GM21717 (cell line): ENCODE measurements at regions not wholly inside any gene's neighbourhood (a gene's known extent, or its start where the extent isn't known, plus 50 kb on each side); places are given as distances from the start of the nearest gene placed in this dataset.

Experiments
- ATAC-seq: cut with Tn5 transposase; IDR thresholded peaks from one replicate; pipeline ENCODE4 v1.9.1; 2021; ENCODE audit warnings: mild to moderate bottlenecking, moderate library complexity; ENCODE audit not compliant: unreplicated experiment

DNA sequence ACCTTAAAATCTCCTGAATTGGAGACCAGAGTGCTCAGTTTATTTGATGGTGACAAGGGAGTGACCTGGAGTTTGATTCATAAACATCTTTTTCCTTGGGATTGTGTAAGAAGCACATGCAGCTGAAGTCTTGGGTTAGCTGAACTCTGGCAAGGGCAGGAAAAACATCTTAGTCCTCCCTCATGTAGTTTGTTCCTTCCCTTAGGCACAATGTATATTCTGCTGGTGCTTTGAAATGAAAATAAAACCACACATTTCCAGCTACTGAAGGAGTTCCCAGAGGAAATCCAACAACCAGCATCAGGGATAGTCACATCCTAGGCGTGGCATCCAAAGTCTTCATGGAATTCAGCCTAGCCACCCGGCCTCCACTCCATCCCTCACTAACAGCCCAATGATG lies 95.2 kb upstream of the PAPPA start:
- ATAC-seq, result no peak

- ATAC-seq, result no peak
These were observed 94.1 kb upstream of the PAPPA start for GRCh38 chr9:116059466-116059865.

DNA sequence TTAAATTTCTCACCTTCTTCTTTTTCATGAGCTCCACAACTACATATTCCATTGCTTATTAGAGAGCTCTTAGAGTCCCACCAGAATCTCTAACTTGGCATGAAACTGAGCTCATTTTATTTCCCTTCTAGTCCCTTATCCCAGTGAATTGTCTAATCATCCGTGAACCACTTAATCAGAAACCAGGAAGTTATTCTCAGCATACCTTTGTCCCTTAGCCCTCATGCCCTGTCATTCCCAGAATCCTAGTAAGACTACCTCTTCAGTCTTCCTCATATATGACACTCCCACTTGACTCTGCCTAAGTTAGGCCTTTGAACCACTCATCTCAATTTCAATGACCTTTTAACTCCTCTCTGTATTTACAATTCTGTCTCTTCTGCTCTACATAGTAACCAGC lies 93.0 kb upstream of the PAPPA start:
- ATAC-seq, result no peak

DNA sequence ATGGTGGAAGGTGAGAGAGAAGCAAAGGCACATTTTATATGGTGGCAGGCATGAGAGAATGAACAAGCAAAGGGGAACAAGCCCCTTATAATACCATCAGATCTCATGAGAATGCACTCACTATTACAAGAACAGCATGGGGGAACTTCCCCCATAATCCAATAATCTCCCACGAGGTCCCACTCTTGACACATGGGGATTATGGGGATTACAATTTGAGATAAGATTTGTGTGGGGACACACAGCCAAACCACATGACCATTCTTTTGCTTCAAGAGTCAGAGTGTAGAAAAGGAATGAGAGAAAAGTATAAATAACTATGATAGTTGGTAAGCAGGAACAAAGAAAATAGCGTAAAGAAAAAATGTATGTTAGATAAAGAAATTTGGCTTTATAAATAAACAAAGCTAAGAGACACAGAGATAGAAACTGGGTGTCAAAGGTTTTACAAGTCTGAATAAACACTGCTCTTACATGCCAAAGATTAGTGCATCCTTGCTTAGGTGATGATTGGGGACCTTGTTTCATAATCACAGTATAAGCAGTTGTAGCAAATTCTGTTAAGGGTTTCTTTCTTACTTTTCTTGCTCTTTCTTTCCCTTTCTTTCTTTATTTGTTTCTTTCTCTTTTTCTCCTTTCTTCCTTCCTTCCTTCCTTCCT lies 91.9 kb upstream of the PAPPA start:
- no peak for ATAC-seq

GRCh38 chr9:116062206-116062550 lies 91.4 kb upstream of the PAPPA start:
- no peak for ATAC-seq

- no peak for ATAC-seq
These were observed 88.6 kb upstream of the PAPPA start for GRCh38 chr9:116064970-116065369.

GRCh38 chr9:116066221-116066620 lies 87.4 kb upstream of the PAPPA start:
- ATAC-seq, result no peak

GRCh38 chr9:116067566-116067965 lies 86.0 kb upstream of the PAPPA start:
- no peak for ATAC-seq

GRCh38 chr9:116070256-116070914 lies 83.2 kb upstream of the PAPPA start:
- ATAC-seq, result no peak

DNA sequence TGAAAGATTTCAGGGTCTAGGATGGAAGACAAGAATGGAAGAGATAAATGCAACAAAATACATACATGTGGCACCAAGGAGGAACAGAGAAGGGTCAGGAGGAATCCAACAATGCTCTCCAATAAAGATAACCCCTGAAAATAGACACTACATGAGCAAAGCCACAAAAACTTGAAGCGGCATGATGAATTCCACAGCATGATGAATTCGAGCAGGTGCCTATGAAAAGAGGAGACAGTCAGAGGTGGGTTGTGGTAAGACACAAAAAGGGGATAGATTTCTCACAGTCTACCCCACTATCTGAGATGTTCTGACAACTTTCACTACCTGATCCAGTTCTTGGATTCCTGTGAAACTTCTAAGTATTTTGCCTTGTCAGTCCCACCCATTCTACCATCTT lies 81.5 kb upstream of the PAPPA start:
- no peak for ATAC-seq

DNA sequence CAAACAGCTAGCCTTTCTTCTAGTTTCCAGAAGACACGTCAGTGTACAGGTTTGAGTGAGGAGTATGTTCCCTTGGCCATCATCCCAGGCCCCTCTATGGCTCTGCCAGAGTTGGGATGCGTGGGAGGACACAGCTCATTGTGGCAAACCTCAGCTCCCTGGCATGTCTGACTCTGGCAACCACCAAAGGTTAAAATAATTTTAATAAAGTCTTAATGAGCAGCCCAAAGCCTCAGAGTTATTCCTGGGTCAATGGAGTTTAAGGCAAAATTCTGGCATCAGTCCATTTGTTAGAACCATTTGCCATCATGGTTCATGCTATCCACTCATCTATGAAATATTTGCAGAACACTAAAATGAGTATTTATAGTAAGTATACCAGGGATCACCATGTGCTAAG lies 79.8 kb upstream of the PAPPA start:
- no peak for ATAC-seq

- ATAC-seq, result no peak
These were observed 78.9 kb upstream of the PAPPA start for GRCh38 chr9:116074658-116075057.

- no peak for ATAC-seq
These were observed 78.4 kb upstream of the PAPPA start for GRCh38 chr9:116075191-116075590.

GRCh38 chr9:116078640-116079039 lies 75.0 kb upstream of the PAPPA start:
- no peak for ATAC-seq

DNA sequence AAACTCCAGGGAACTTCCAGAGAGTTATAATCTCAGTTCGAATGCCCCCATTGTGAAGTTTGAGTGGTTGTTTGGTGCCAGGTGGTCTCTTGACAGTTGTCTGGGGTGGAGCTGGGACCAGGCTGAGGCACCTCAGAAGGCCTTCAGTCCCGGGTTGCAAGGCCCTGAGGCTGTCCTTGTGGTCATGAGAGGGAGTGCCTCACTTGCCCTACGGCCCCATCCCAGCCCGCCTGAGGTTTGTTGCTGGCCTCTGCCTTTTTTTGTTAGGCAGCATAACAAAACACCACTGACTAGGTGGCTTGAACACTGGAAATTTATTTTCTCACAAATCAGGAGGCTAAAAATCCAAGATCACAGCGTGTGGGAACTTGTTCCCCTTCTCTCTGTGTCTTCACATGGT lies 73.0 kb upstream of the PAPPA start:
- ATAC-seq, result no peak

GRCh38 chr9:116081435-116082115 lies 72.0 kb upstream of the PAPPA start:
- ATAC-seq, result no peak

DNA sequence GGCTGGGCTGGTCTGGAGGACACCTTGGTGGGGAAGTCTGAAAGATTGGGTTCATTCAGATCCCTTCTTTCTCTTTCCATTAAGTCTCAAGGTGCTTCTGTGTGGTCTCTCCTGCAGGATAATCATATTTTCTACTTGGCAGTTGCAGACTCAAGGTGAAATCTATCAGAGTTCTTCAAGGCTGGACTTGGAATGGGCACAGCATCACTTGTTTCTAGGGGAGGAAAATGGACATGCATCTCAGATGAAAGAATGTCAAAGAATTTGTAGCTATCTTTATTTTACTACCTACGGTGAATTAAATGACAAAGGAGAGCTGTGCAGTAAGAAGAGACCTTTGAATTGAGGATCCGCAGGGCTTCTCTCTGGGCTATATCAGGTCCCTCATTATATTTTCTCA lies 69.8 kb upstream of the PAPPA start:
- no peak for ATAC-seq

DNA sequence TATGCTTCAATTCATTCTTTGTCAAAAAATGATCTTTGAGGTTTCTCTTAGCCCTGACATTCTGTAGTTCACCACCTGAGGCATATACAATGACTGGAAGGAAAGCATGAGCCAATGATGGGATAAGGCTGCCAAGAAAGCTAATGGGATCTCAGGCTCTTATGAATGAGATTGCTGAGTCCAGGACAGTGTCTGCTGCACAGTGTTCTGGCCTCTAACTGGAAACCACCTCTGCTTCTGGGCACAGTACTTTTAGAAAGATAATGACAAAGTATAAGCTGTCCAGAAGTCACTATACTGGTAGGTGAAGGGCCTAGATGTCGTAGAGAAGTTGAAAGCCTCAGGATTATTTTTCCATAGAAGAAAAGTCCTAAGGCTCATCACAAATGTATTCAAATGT lies 69.1 kb upstream of the PAPPA start:
- no peak for ATAC-seq

DNA sequence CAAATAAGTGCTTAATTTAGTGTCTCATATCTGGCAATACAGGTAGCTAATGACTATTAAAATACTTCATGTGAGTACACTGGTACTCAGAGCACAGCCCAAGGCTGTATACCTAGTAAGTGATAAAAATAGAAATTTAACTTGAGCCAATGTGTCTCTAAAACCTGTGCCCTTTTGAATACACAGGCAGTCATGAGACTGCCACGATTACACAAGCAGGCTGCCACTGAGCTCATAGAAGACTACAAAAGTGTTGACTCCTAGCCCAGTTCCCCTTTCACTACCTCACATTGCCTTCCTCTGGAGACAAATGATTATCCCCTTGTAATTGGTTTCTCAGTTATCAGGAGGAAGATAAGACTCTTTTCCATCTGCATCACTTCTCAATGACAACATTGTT lies 66.3 kb upstream of the PAPPA start:
- no peak for ATAC-seq

DNA sequence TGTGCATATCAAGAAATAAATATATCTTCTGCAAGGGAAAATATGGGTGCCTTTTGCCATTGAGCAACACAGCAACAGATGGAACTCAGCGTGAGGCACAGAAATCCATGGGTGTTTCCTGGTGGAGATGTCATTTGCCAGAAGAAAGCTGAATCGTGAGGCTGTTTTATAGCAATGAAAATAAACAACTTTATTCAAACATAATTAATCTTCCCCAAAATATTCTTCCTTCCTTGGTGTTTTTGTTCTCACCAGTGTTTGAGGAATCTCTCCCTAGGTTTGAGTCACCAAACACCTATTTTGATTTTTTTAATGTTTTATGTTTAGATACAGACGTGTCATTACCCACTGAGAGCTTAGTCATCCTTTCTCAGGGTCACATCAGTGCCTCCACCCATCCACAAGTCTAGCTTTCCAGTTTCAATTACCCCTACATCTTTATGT lies 65.8 kb upstream of the PAPPA start:
- ATAC-seq, result no peak

- ATAC-seq, result no peak
These were observed 65.2 kb upstream of the PAPPA start for GRCh38 chr9:116088396-116088795.

GRCh38 chr9:116090030-116090770 lies 63.4 kb upstream of the PAPPA start:
- ATAC-seq, result no peak
